ENCODE measurements at regions not wholly inside any gene's neighbourhood (a gene's known extent, or its start where the extent isn't known, plus 50 kb on each side); places are given as distances from the start of the nearest gene placed in this dataset.
"Not testable (repeated sequence)": the region's sequence is repeated elsewhere in the genome, so short reads cannot be mapped to it uniquely, and the experiment has no call there.

DNA sequence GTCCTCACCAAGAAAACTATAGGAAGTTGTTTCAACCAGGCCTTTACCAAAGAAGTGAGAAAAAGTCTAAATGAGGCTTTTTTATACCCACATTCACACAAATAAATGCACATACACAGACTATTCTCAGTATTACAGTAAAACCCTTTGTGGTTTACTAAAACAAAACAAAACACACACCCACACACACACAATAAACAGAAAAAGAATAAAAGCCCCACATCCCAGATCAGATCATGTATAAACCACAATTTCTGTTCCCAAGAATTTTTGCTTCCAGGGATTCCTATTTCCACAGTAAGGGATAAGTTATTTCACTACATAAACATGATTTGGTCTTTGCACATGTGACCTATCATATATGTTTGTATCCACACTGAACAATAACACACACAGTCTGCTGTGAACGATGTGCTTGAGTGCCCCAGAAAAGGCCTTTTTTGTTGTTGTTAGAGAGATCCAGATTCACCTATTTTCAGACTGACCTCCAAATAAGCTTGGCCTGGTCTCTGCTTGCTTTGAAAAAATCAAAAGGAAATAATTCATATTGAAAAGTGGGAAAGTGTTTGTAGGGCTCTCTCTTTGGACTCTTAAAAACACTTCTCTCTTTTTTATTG, 283.4 kb upstream of the ATP11B start:
- no peak for DNase-seq (ENCODE audit: low spot score)

DNA sequence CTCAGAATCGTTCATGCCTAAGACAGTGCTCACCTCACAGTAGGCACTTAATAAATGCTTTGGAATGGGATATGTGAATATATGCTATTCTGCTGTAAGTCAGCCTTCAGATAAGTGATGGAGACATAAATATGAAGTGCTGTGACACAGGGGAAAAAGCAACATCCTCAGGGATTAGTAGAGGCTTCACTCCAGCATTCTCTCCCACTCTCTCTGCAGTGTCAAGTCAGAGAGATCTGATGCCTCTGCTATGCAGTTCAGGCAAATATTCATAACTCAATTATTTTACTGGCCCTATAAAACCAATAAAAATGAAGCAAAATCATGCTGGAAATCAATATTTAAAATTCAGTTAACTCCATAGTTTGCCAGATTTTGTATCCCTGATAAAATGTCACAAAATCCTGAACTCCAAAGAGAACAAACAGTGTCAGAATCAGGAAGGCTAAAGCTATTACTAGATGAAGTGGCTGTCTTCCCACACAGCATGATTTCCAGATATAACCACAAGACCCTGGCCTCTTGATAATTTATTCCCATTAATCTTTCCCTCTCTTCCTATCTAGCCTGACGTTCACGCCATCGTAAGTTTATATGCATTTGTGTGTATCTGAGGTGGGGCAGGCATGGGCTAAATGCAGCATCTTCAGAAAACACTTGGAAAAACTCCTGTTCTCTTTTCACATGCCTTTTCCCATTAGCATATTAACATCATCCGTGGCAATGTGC, 278.9 kb upstream of the ATP11B start:
- no peak for DNase-seq (ENCODE audit: low spot score)

DNA sequence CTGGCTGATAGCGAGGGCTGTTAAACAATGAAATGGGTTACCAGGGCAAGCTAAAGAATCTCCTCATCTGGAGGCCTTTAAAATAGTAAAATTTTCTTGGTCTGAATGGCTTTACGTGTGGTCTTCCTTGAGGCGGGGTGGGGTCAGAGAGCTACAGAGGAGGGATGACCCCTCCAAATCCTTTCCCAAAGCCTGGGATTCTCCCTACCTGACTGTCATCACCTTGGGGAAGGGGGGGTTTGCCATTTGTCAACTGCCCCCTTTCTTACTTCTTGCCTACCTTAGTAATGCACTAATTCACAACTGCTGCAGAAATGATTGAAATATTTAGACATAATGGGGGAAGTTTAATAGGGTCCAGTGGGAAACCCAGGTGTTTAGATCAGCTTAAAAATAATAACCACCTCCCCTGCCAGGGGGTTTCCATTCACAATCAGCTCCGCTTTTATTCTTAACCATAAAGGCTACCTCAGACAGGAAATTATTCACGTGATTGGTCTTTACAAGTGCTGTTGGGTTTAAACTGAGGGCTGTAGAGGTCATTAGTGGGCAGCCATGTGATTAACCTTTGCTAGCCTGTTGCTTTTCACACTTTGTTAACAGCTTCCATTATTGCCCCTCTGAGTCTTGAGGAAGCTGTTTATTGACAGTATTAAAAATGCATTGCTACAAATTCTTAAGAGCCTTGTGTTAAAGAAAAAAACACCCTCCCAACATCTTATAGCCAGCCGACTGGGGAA, 276.5 kb upstream of the ATP11B start:
- DNase-seq (ENCODE audit: low spot score) = no peak

DNA sequence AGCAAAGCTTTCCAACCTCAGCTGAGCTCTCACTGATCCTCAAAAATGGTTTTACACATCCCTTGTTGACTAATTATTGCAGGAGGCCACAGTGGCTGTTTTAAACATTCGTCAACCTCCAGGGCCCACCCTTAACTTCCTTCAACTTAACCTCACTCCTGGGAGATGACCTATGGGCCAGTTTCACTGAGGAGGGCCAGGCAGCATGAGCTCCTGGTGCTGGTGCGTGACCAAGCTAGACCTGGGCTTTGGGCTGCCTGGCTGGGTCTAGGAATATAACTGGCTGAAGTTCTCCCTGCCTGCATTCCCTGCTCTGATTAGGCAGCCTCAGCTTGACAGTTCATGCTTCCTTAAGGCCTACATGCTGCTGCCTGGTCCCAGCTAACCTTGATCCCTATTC, 273.7 kb upstream of the ATP11B start:
- DNase-seq (ENCODE audit: low spot score) = no peak

DNA sequence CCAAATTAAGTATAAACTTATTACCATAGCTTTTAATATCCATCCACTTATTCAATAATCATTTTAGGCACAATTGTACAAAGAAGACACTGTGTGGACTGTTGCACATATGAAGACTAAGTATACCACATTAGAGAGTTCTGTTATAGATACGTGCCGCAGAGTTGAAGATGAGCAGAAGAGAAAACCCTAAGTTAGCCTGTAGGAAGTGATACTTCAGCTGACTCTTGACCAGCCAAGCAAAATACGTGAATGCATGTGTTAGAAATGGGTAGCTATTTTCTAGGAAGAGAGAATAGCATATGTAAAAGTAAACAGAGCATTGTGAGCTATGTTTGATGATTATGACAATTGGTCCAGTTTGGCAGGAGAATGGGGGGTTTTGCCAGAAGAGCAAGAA, 272.0 kb upstream of the ATP11B start:
- no peak for DNase-seq (ENCODE audit: low spot score)

DNA sequence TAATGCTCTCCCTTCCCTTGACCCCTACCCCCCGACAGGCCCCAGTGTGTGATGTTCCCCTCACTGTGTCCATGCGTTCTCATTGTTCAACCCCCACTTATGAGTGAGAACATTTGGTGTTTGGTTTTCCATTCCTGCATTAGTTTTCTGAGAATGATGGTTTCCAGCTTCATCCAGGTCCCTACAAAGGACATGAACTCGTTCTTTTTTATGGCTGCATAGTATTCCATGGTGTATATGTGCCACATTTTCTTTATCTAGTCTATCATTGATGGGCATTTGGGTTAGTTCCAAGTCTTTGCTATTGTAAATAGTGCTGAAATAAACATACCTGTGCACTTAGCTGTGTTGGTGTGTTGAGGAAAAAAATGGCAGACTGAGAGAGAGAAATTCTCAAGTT, 269.9 kb upstream of the ATP11B start:
- not testable (repeated sequence) for DNase-seq (ENCODE audit: low spot score)

DNA sequence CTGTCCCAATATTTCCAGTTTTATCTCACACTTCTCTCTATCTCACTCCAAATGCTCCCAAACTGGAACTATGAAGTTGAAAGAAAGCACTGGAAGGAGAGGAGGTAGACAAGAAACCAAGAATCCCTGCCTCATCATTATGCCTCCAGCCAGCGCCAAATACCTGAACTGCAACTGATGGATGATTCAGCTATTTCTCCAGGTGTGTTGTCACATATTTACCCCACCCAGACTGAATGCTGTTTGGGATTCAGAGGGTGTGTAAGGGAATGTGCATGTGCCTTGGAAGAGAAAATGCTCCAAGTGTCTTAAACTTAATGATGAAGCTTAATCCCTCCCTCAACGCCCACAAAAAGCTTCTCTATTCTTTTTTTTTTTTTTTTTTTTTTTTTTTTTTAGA, 269.5 kb upstream of the ATP11B start:
- DNase-seq (ENCODE audit: low spot score) = no peak

DNA sequence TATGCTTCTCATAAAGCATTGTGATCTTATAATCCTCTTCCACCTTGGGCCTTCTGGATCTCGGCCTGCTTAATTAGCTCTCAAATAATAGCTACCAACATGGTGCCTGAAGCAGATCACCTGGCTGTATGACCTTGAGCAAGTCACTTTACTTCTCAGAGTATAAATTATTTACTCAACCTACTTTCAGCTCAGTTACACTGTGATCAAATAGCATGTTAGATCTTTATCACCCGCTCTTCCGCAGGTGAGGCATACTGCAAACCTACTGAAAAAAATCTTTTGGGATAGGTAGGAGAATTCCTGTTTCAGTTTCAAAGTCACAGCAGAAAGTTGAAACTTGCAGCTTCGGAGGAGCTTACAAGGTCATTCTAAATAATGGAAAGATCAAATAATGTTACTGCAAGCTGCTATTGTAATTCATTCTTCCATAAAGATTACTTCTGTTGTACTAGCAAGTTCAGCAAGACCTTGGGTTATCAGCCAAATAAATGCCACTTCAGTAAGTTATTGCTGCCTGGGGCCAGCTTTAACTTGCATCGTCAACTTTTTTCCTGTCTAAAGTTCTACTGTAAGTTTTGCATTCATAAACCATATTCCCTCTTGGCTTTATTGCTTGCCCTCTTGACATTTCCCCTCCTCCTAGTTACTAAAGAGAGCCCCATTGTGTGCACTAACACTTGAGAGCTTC, 268.4 kb upstream of the ATP11B start:
- DNase-seq (ENCODE audit: low spot score) = no peak

DNA sequence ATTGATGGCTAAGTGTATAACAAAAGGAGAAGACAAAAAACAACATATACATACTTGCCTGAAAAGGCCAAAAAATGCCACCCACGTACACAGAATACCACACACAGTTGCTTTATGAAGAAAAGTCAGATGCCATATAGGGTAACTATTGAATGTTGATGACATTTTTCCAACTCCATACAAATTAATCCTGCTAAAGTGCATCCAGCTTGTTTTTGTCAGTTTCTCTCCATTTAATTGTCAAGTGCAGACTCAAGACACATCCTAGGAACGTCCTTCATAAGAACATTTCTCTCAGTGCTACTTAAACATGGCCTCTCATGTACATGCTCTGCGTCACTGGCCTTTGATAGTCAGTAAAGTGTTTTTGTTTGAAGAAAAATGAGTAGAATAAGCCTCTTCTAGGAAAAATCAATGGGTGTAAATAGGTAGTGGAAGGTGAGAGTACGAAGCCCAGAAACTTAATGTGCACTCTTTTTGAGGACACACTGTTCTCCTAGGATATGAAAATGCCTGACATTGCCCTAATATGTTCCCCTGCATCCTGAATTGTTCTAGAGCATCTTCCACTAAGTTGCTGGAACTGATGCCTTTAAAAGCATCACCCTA, 267.4 kb upstream of the ATP11B start:
- no peak for DNase-seq (ENCODE audit: low spot score)

DNA sequence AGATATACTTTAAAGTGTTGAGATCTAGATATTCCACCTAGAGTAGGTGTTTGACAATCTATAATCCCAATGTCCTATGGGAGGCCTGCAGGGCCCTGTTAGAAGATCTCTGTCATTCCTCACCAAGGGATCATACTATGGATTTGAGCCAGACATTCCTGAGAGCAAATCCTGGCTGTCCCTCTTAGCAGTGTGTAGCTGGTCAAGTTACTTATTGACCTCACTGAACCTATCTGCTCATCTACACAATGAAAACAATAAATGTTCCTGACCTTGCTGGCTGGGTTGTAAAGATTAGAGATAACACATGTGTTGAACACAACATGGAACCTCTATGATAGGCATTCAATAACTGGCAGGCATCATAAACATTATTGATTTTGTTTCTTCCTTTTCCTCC, 265.6 kb upstream of the ATP11B start:
- no peak for DNase-seq (ENCODE audit: low spot score)

DNA sequence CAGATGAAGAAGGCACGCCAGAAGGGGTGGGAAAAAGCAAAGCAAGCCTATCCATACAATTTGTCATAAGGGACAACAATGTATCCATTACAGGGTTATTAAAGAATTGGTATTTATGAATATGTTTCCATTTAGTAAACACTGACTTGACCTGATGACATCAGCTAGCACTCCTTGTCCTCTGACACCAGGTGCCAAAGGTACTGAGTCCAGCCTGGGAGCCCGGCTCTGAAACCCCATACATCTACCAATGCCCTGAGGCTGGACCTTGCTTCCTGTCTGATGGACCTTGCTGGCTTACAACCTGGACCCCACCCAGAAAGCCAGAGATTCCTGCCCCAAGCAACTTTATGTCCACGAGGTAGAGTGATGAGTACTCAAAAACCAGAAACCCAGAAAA, 263.0 kb upstream of the ATP11B start:
- DNase-seq (ENCODE audit: low spot score) = no peak

DNA sequence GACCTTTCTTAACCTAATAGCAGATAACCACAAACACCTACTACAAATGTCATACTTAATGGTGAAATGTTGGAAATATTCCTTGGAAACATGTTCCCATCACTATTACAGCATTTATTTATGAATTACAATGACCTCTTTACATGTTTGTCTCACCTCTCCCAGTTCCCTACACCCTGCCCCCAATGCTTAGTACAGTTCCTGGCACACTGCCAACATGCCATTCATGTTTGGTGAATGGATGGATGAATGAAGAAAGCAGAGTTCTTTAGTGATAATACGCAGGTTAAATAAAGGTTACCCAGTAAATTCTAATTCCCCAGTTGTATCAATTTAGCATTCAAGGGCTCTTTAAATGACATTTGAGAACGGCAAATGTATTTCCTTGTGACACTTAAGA, 259.9 kb upstream of the ATP11B start:
- no peak for DNase-seq (ENCODE audit: low spot score)

DNA sequence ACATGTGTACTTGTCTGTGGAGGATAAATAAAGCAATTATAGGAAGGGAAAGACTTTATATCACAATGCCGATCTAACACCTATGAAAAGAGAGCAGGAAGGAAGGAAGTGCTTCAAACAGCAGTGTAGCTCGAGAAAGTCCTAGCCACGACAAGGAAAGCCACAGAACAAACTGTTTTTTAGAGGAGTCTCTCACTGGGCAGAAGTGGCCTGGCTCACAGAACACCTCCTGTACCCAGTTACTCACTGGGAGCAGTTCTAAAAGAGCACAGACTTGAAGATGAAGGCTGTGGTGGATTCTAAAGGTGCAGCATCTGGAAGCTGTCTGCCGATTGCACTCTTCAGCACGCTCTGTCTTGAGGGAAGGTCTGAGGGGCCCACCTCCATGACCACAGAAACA, 248.8 kb upstream of the ATP11B start:
- no peak for DNase-seq (ENCODE audit: low spot score)

DNA sequence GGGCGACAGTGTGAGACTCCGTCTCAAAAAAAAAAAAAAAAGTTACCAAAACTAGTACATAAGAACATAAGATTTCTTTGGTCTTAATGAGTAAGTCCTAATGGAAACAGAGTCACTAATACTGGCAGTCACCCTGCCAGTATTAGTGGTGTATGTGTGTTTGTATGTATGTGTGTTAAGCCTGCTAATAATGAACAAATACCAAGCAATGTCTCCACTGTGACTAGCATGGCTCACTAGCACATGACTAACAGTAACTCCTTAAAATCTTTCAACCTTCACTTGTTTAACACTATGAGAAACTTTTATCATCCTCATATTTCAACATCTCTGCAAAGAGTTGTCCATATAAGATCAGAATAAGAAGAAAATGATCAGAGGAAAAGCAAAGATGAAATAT, 231.0 kb upstream of the ATP11B start:
- DNase-seq (ENCODE audit: low spot score) = no peak

DNA sequence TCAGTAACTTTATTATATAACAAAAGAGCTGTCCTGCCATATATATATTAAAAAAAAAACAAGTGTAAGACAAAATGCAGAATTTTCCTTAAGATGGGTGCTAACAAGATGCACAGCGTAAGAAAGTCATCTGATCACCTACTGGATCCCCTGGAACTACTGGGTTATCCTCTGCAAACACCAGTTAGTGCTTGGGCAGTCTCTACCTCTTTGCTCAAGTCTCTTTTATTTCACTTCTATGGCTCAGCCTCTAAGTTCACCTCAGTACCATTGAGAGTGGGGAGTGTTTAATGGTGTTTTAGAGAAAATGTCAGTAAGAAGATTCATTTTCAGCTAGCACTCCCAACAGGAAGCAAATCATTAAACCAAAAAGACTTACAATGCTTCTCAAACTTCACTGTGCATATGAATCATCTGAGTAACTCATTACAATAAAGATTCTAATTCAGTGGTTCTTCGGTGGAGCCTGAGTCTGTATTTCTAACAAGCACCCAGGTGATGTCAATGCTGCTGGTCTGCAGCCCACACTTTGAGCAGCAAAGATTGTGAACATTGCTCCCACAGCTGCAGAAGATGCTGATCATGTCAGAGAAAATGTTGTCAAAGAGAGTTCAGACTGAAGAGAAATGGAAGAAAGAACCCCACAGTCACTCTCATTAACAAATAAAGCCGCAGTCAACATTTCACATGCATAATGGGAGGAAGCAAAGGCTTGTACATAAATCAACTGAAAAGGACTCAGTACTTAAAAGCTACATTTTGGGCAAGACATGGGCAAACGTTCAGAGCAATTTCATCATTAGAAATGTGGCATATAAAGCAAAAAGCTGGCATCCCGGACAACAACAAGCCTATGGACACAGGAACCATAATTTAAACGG, 227.1 kb upstream of the ATP11B start:
- no peak for DNase-seq (ENCODE audit: low spot score)

DNA sequence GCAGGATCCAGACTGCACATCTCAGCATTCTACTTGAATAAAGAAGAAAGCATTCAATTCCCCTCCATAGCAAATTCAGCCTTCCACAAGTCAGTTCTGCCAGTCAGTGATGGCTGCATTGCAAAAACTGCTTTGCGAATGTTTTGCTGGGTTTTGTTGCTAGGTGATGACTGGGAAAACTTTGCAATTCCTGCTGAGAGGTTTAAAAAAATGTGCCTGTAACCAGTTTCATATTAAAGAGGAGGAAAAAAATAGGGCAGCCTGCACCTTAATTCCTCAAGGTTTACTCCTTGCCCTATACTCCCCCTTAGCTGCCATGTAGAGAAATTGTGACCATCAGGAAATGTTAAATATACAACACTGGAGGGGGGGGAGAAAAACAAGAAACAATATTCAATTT, 225.6 kb upstream of the ATP11B start:
- no peak for DNase-seq (ENCODE audit: low spot score)

DNA sequence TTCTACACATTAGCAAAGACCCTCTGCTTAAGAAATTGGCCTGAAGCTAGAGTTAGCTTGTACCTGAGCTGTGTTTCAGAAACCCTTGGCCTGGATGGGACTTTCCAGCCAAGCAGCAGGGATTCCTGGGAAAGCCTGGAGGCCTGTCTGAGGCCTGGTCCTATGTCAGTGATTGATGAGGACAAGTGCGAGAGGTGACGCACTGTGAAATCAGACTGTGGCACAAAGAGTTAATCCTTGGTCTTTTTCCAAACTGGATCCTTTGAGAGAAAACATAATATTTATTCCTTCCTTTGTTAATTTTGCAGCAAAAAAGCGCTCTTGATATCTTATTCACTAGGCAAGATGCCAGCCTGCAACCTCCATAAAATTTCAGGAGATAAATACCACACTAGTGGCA, 225.0 kb upstream of the ATP11B start:
- DNase-seq (ENCODE audit: low spot score) = no peak

DNA sequence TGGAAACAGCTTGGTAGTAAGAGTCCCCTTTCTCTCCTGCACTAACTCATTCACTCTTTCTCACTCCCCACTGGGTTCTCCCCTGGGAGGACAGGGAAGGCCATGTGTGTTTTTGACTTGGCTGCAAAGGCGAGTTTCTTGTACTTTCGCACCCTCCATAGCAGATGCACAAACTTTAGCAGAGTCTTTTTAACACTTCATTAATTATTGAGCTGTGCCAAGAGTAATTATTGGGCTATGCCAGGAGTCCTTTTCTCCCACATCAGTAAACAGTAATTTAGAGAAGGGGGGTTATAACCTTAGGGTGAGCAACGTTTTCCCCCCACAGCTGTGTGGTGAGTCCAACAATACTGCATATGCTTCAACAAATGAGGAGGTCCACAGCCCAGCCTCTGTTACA, 224.4 kb upstream of the ATP11B start:
- no peak for DNase-seq (ENCODE audit: low spot score)

DNA sequence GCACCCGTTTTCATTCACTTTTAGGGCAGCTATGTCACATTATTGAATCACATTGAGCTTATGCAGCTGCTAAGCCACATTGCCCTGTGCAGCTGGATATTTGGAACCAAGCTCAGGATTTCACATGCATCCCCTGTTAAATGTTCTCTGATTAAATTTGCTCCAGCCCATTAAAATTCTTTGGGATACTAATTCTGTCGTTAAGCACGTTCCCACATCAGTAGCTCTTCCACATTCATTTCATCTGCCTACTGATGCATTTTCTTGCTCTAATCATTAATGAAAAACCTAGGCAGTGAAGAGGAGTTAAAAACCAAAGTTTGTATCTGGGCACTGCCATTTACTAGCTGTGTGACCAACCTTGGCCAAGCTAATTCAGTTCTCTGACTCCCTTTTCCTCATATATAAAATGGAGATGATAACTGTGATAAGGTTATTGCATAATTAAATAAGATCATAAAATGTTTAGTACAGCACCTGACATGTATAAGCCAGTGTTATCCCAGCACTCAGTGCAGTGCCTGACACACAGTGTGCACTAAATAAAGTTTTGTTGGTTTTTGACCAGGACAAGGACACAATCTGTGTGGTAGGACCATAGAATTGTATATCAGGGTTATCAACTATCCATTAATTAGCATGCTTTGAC, 222.2 kb upstream of the ATP11B start:
- no peak for DNase-seq (ENCODE audit: low spot score)

DNA sequence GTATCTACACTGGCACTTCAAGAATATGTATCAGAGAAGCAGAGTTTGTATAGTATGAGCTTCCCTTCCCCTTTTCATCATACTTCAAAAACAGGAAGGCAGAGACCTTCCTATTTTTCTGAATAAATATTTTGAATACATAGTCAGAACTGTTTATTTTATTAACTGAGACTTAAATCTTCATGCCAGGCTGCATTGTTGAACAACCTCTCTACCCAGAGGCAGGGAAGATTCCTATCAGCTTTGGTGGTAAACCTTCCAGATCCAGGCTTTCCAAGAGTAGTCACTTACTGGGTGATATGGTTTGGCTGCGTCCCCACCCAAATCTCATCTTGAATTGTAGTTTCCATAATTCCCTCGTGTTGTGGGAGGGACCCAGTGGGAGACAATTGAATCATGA, 217.4 kb upstream of the ATP11B start:
- no peak for DNase-seq (ENCODE audit: low spot score)

DNA sequence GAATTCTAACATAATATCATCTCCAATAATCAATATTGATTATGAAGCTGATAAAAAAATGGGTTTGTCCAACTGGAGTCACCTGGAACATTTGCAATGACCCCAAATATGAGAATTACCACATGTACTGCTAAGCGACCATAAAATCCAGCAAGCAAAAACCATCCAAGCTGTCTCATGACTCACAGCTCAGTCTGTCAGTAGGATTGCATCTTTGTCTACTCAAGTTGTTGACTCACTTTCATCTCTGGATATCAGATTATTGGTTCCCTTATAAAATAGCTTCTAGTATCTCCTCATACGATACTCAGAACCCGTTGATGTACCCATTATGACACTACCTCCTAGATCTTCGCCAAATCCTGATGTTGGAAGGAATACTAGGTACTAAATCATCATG, 209.8 kb upstream of the ATP11B start:
- DNase-seq (ENCODE audit: low spot score) = no peak
